Heart left ventricle (tissue), 16 donors: ENCODE measurements at regions not wholly inside any gene's neighbourhood (a gene's known extent, or its start where the extent isn't known, plus 50 kb on each side); places are given as distances from the start of the nearest gene placed in this dataset.
"Not testable (repeated sequence)": the region's sequence is repeated elsewhere in the genome, so short reads cannot be mapped to it uniquely, and the experiment has no call there.

ENCODE experiments used
- ATAC-seq, 4 donors: fragments of 200-7000 bp; cut with Tn5 transposase; one replicate each; pipeline ENCODE4 v1.9.1; 2020 to 2022; ENCODE audit warnings: moderate library complexity in 4 of 4, mild to moderate bottlenecking in 3 of 4, moderate number of reproducible peaks in 1 of 4
- DNase-seq, 5 donors: peaks; one replicate each; pipeline ENCODE4 v3.0.0-alpha.2; 2020
- H3K27ac ChIP-seq, 12 donors: fragments of 200-600 bp; sonication (generic) in 4 of 12; one replicate each; pipeline versions ENCODE4 v1.5.0 to v1.8.0; 2016 to 2022; ENCODE audit warnings: mild to moderate bottlenecking in 2 of 12
- H3K27me3 ChIP-seq, 9 donors: fragments of 200-600 bp; sonication (generic) in 2 of 9; one replicate each; pipeline versions ENCODE4 v1.5.1 to v1.8.0; 2016 to 2022; ENCODE audit warnings: mild to moderate bottlenecking in 3 of 9
- H3K36me3 ChIP-seq, 9 donors: fragments of 200-600 bp; sonication (generic) in 2 of 9; one replicate each; pipeline versions ENCODE4 v1.5.0 to v1.8.0; 2018 to 2022; ENCODE audit warnings: mild to moderate bottlenecking in 2 of 9
- H3K4me1 ChIP-seq, 12 donors: fragments of 200-600 bp; sonication (generic) in 4 of 12; one replicate each; pipeline versions ENCODE4 v1.5.0 to v1.8.0; 2016 to 2022; ENCODE audit warnings: mild to moderate bottlenecking in 3 of 12
- H3K4me3 ChIP-seq, 12 donors: fragments of 200-600 bp; sonication (generic) in 4 of 12; one replicate each; pipeline versions ENCODE4 v1.5.0 to v1.8.0; 2017 to 2022; ENCODE audit warnings: mild to moderate bottlenecking in 9 of 12, moderate library complexity in 4 of 12
- H3K9me3 ChIP-seq, 12 donors: fragments of 200-600 bp; sonication (generic) in 4 of 12; one replicate each; pipeline versions ENCODE4 v1.5.0 to v1.8.0; 2016 to 2022; ENCODE audit warnings: mild to moderate bottlenecking in 1 of 12
- CTCF ChIP-seq, 12 donors: fragments of 200-600 bp; sonication (generic) in 4 of 12; IDR thresholded peaks; one replicate each; pipeline versions ENCODE4 v1.5.0 to v1.8.0; 2018 to 2022; ENCODE audit warnings: antibody characterized with exemption in 12 of 12, mild to moderate bottlenecking in 5 of 12
- POLR2A ChIP-seq, 2 donors: fragments of 450-650 bp; IDR thresholded peaks; one replicate each; pipeline ENCODE4 v1.6.1; 2017; ENCODE audit warnings: antibody characterized with exemption in 2 of 2, mild to moderate bottlenecking in 2 of 2, moderate library complexity in 2 of 2
- WGBS, 4 donors: extraction: QIAGEN DNeasy Blood & Tissue Kit in 2 of 4; methylation state at CpG; one replicate each; pipeline versions ENCODE4 v1.1.5 to v1.1.7; 2013 to 2018; 5-methylcytosine and 5-hydroxymethylcytosine counted together
- intact Hi-C, 10 donors: fragments of 100-400 bp; cut with DNase I; formaldehyde crosslinking; loops; one replicate each; pipeline versions ENCODE4 v1.11.1 to v1.14.2; 2022
- donor health status: ischemic (EF 13 %, LVEDD 7.1; RV severe dilation, severe dysfunction).
- donor health status: healthy with polysubstance abuse.
- donor health status: DM: no; HTN: yes; CAD: no.
- donor health status: DM: no; HTN: no; CAD: no.
- donor health status: ischemic (EF 25% LVEDD 6.9; RV normal size, moderate dysfunction).
- donor health status: ischemic (EF 25% LVEDD 5.7; RV mildly dilated, moderate dysfunction).
- donor health status: healthy.
- donor health status: DM: yes; HTN: yes; CAD: no.
- donor health status: ischemic (EF 35%, LVEDD 5.7; RV mildly dilated, moderate dysfunction).
- donor health status: nonischemic (EF 11% LVEDD 7.7; RV severe dilation, severe dysfunction).
- donor health status: DM: yes; HTN: yes; CAD: no.
- donor health status: PGD.
- donor health status: ischemic (EF 29% LVEDD 5.4; RV normal size, mild dysfunction).
- donor health status: nonischemic (EF 23%, LVEDD 6.1; RV moderate dilation, normal function).

- H3K4me1 ChIP-seq = peaks cover 0 to 7% (median 0%) of the 10 kb centered on the region in 12 donors
- ATAC-seq (no peak), DNase-seq (no peak)
- 57 to 71% (median 67%) methylated on average over 3 of the region's 3 CpGs for WGBS, 4 donors
- H3K9me3 ChIP-seq = no peaks in the 10 kb centered on the region
- H3K27me3 ChIP-seq = no peaks in the 10 kb centered on the region
- no peak overlapping the region for H3K27ac ChIP-seq
- TF ChIP-seq CTCF (IDR thresholded peaks at IDR 0.05) (no peak), POLR2A (IDR thresholded peaks at IDR 0.05) (no peak)
- H3K4me3 ChIP-seq = no peak overlapping the region
- intact Hi-C loops = loop anchor here in 3 of 10 donors (5.0 to 10.0 kb wide), 2 partner anchors 142 to 321 kb away; no protein-coding TSS in a partner anchor
- no peaks in the 10 kb centered on the region for H3K36me3 ChIP-seq
Observed at GRCh38 chr4:112953262-112953661, 96.2 kb upstream of the ANK2 start.

- no peaks in the 10 kb centered on the region for H3K36me3 ChIP-seq
- H3K4me3 ChIP-seq = no peak overlapping the region
- TF ChIP-seq POLR2A (IDR thresholded peaks at IDR 0.05) (no peak), CTCF (IDR thresholded peaks at IDR 0.05) (no peak)
- H3K9me3 ChIP-seq = no peaks in the 10 kb centered on the region
- intact Hi-C loops = loop anchor here in 3 of 10 donors (5.0 to 10.0 kb wide), 2 partner anchors 141 to 322 kb away; no protein-coding TSS in a partner anchor
- no peaks in the 10 kb centered on the region for H3K27me3 ChIP-seq
- 14 to 31% (median 20%) methylated on average over 1 of the region's 1 CpG for WGBS, 4 donors
- no peak overlapping the region for H3K27ac ChIP-seq
- no peak for ATAC-seq
- H3K4me1 ChIP-seq = peaks cover 0 to 7% (median 0%) of the 10 kb centered on the region in 12 donors
- DNase-seq = no peak
Observed at GRCh38 chr4:112954286-112954685, 95.2 kb upstream of the ANK2 start.

GRCh38 chr4:112956484-112956896, 93.0 kb upstream of the ANK2 start:
- Histone ChIP-seq H3K27ac (no peak overlapping the region), H3K27me3 (no peaks in the 10 kb centered on the region), H3K36me3 (no peaks in the 10 kb centered on the region), H3K4me1 (peaks cover 0 to 7% (median 0%) of the 10 kb centered on the region in 12 donors), H3K9me3 (no peaks in the 10 kb centered on the region), H3K4me3 (no peak overlapping the region)
- no peak for ATAC-seq
- DNase-seq = no peak
- WGBS, 4 donors = 78 to 84% (median 81%) methylated on average over 6 of the region's 6 CpGs
- intact Hi-C loops = loop anchor here in 1 of 10 donors (10.0 kb wide), 1 partner anchor 138 kb away; no protein-coding TSS in a partner anchor
- TF ChIP-seq CTCF (IDR thresholded peaks at IDR 0.05) = no peak
- TF ChIP-seq POLR2A (IDR thresholded peaks at IDR 0.05) = no peak

- H3K36me3 ChIP-seq, DNase-seq, H3K4me3 ChIP-seq, H3K9me3 ChIP-seq, H3K27me3 ChIP-seq, H3K27ac ChIP-seq, H3K4me1 ChIP-seq, ATAC-seq: not testable (repeated sequence)
- intact Hi-C loops = loop anchor here in 1 of 10 donors (10.0 kb wide), 1 partner anchor 137 kb away; no protein-coding TSS in a partner anchor
- 97 to 100% (median 98%) methylated on average over 4 to 22 of the region's 31 CpGs; no CpG with 5 or more reads in 1 of the 4 donors for WGBS, 4 donors
Observed at GRCh38 chr4:112957764-112958163, 91.7 kb upstream of the ANK2 start.
